ENCODE measurements at regions not wholly inside any gene's neighbourhood (a gene's known extent, or its start where the extent isn't known, plus 50 kb on each side); places are given as distances from the start of the nearest gene placed in this dataset.
A peak's percentile ranks its signal among the peaks of the same experiment; 100 is the strongest.

- DNase-seq = peak; percentile 6
Measured at GRCh38 chr4:38189445-38189844, 229.2 kb downstream of the PTTG2 start.

- DNase-seq = no peak
Measured at GRCh38 chr4:38190717-38191178, 230.6 kb downstream of the PTTG2 start.

GRCh38 chr4:38192516-38192915 lies 232.3 kb downstream of the PTTG2 start:
- DNase-seq = no peak

- DNase-seq = no peak
Measured at GRCh38 chr4:38193236-38193863, 233.2 kb downstream of the PTTG2 start.

- no peak for DNase-seq
Measured at GRCh38 chr4:38194047-38194602, 233.9 kb downstream of the PTTG2 start.

- DNase-seq = no peak
Measured at GRCh38 chr4:38195486-38195885, 235.3 kb downstream of the PTTG2 start.

- DNase-seq = no peak
Measured at GRCh38 chr4:38195911-38196310, 235.7 kb downstream of the PTTG2 start.

GRCh38 chr4:38202242-38202641 lies 242.0 kb downstream of the PTTG2 start:
- no peak for DNase-seq

- DNase-seq = no peak
Measured at GRCh38 chr4:38203609-38204008, 243.4 kb downstream of the PTTG2 start.

GRCh38 chr4:38204339-38205035 lies 244.3 kb downstream of the PTTG2 start:
- DNase-seq = no peak

- DNase-seq = no peak
Measured at GRCh38 chr4:38205261-38205660, 245.1 kb downstream of the PTTG2 start.

- DNase-seq = no peak
Measured at GRCh38 chr4:38207110-38207457, 246.9 kb downstream of the PTTG2 start.

- no peak for DNase-seq
Measured at GRCh38 chr4:38209654-38210053, 249.5 kb downstream of the PTTG2 start.

GRCh38 chr4:38210396-38211114 lies 250.4 kb downstream of the PTTG2 start:
- no peak for DNase-seq

GRCh38 chr4:38211885-38212284 lies 251.7 kb downstream of the PTTG2 start:
- DNase-seq = no peak

GRCh38 chr4:38213083-38213805 lies 253.0 kb downstream of the PTTG2 start:
- DNase-seq = no peak

- no peak for DNase-seq
Measured at GRCh38 chr4:38222892-38223291, 262.7 kb downstream of the PTTG2 start.

GRCh38 chr4:38223306-38223705 lies 263.1 kb downstream of the PTTG2 start:
- DNase-seq = no peak

GRCh38 chr4:38223782-38224236 lies 263.6 kb downstream of the PTTG2 start:
- no peak for DNase-seq

- no peak for DNase-seq
Measured at GRCh38 chr4:38224850-38225249, 264.7 kb downstream of the PTTG2 start.

- DNase-seq = no peak
Measured at GRCh38 chr4:38226170-38226569, 266.0 kb downstream of the PTTG2 start.

- DNase-seq = no peak
Measured at GRCh38 chr4:38230121-38230801, 270.1 kb downstream of the PTTG2 start.
